Left lung (tissue), 4 donors: ENCODE measurements at regions not wholly inside any gene's neighbourhood (a gene's known extent, or its start where the extent isn't known, plus 50 kb on each side); places are given as distances from the start of the nearest gene placed in this dataset.

Experiments used
- ATAC-seq: fragments of 200-7000 bp; cut with Tn5 transposase; one replicate; pipeline ENCODE4 v1.9.1; 2020; ENCODE audit warnings: moderate library complexity
- DNase-seq, 4 donors: peaks; one replicate each; pipeline ENCODE4 v3.0.0-alpha.2; 2013 to 2020
- H3K27ac ChIP-seq, 2 donors: fragments of 200-600 bp; sonication (generic) in 1 of 2; one replicate each; pipeline versions ENCODE4 v1.5.0 to v1.8.0; 2020 to 2021
- H3K27me3 ChIP-seq, 2 donors: fragments of 200-600 bp; sonication (generic) in 1 of 2; one replicate each; pipeline versions ENCODE4 v1.5.0 to v1.8.0; 2020 to 2021
- H3K36me3 ChIP-seq, 2 donors: fragments of 200-600 bp; sonication (generic) in 1 of 2; one replicate each; pipeline versions ENCODE4 v1.5.0 to v1.8.0; 2020 to 2021
- H3K4me1 ChIP-seq, 2 donors: fragments of 200-600 bp; one replicate each; pipeline ENCODE4 v1.8.0; 2021
- H3K4me3 ChIP-seq, 2 donors: fragments of 200-600 bp; sonication (generic) in 1 of 2; one replicate each; pipeline versions ENCODE4 v1.5.0 to v1.8.0; 2020 to 2021; ENCODE audit warnings: mild to moderate bottlenecking in 1 of 2
- H3K9me3 ChIP-seq, 2 donors: fragments of 200-600 bp; sonication (generic) in 1 of 2; one replicate each; pipeline versions ENCODE4 v1.5.0 to v1.8.0; 2020 to 2021
- CTCF ChIP-seq, 2 donors: fragments of 200-600 bp; sonication (generic) in 1 of 2; IDR thresholded peaks; one replicate each; pipeline versions ENCODE4 v1.5.0 to v1.8.0; 2021; ENCODE audit warnings: antibody characterized with exemption in 2 of 2
- intact Hi-C, 2 donors: fragments of 100-400 bp; cut with DNase I; formaldehyde crosslinking; loops; one replicate each; pipeline versions ENCODE4 v1.11.2 to v1.14.2; 2022
- donor health status: DM: no; HTN: yes; CAD: no.
- donor health status: DM: no; HTN: no; CAD: no.

GRCh38 chr2:4965556-4966320 is 726.4 kb upstream of the SOX11 start:
- no peaks in the 10 kb centered on the region for H3K36me3 ChIP-seq
- DNase-seq: no peak
- intact Hi-C loops: no loop called here
- H3K4me1 ChIP-seq: no peaks in the 10 kb centered on the region
- TF ChIP-seq CTCF (IDR thresholded peaks at IDR 0.05): no peak
- ATAC-seq: no peak
- no peak overlapping the region for H3K27ac ChIP-seq
- H3K4me3 ChIP-seq: no peak overlapping the region
- no peaks in the 10 kb centered on the region for H3K27me3 ChIP-seq
- no peaks in the 10 kb centered on the region for H3K9me3 ChIP-seq

- Histone ChIP-seq H3K36me3 (no peaks in the 10 kb centered on the region), H3K4me3 (no peak overlapping the region), H3K27ac (no peak overlapping the region), H3K4me1 (no peaks in the 10 kb centered on the region), H3K27me3 (no peaks in the 10 kb centered on the region), H3K9me3 (no peaks in the 10 kb centered on the region)
- no peak for ATAC-seq
- DNase-seq: no peak
- intact Hi-C loops: no loop called here
- TF ChIP-seq CTCF (IDR thresholded peaks at IDR 0.05): no peak
Observed at GRCh38 chr2:4967206-4967605, 725.0 kb upstream of the SOX11 start.

- TF ChIP-seq CTCF (IDR thresholded peaks at IDR 0.05): no peak
- H3K4me1 ChIP-seq: no peaks in the 10 kb centered on the region
- DNase-seq (no peak), ATAC-seq (no peak)
- no peak overlapping the region for H3K4me3 ChIP-seq
- H3K9me3 ChIP-seq: no peaks in the 10 kb centered on the region
- no peaks in the 10 kb centered on the region for H3K27me3 ChIP-seq
- H3K27ac ChIP-seq: no peak overlapping the region
- intact Hi-C loops: no loop called here
- no peaks in the 10 kb centered on the region for H3K36me3 ChIP-seq
Observed at GRCh38 chr2:4972472-4972871, 719.7 kb upstream of the SOX11 start.

- no peak for ATAC-seq
- DNase-seq: no peak
- no peaks in the 10 kb centered on the region for H3K4me1 ChIP-seq
- H3K27ac ChIP-seq: no peak overlapping the region
- H3K9me3 ChIP-seq: no peaks in the 10 kb centered on the region
- no peak overlapping the region for H3K4me3 ChIP-seq
- no peak for TF ChIP-seq CTCF (IDR thresholded peaks at IDR 0.05)
- no peaks in the 10 kb centered on the region for H3K27me3 ChIP-seq
- H3K36me3 ChIP-seq: no peaks in the 10 kb centered on the region
- intact Hi-C loops: no loop called here
Observed at GRCh38 chr2:4973354-4973753, 718.8 kb upstream of the SOX11 start.

DNA sequence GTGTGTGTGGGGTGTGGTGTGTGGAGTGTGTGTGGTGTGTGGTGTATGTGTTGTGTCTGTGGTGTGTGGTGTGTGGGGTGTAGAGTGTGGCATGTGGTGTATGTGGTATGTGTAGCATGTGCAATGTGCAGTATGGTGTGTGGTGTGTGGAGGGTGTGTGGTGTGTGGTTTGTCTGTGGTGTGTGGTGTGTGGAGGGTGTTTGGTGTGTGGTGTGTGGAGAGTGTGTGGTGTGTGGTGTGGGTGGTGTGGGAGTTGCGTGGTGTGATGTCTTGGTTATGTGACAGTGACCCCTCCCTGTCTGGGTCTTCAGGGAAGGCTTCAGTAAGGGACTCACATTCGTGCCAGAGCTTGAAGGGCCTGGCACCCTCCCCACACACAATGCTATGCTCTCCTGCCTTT is 718.2 kb upstream of the SOX11 start:
- no peaks in the 10 kb centered on the region for H3K36me3 ChIP-seq
- no peaks in the 10 kb centered on the region for H3K9me3 ChIP-seq
- H3K27ac ChIP-seq: no peak overlapping the region
- no peak for TF ChIP-seq CTCF (IDR thresholded peaks at IDR 0.05)
- DNase-seq (no peak), ATAC-seq (no peak)
- H3K27me3 ChIP-seq: no peaks in the 10 kb centered on the region
- intact Hi-C loops: no loop called here
- H3K4me1 ChIP-seq: no peaks in the 10 kb centered on the region
- H3K4me3 ChIP-seq: no peak overlapping the region
